GM12892 (cell line): ENCODE measurements at regions not wholly inside any gene's neighbourhood (a gene's known extent, or its start where the extent isn't known, plus 50 kb on each side); places are given as distances from the start of the nearest gene placed in this dataset.

Experiments
- POLR2A ChIP-seq: IDR thresholded peaks from 2 replicates; pipeline ENCODE4 v1.6.1; 2011; ENCODE audit warnings: low read depth, low read length, control low read depth
- POLR2AphosphoS5 ChIP-seq: IDR thresholded peaks from 2 replicates; pipeline ENCODE4 v1.6.1; 2011; ENCODE audit warnings: low read depth, low read length, control low read depth

GRCh38 chr12:98453070-98453469 is 62.3 kb upstream of the TMPO start:
- TF ChIP-seq POLR2A (no peak), POLR2AphosphoS5 (no peak)
